GM21576 (cell line): ENCODE measurements at regions not wholly inside any gene's neighbourhood (a gene's known extent, or its start where the extent isn't known, plus 50 kb on each side); places are given as distances from the start of the nearest gene placed in this dataset.
"Not testable (repeated sequence)": the region's sequence is repeated elsewhere in the genome, so short reads cannot be mapped to it uniquely, and the experiment has no call there.

Experiments used
- ATAC-seq: cut with Tn5 transposase; IDR thresholded peaks from one replicate; pipeline ENCODE4 v1.9.1; 2021; ENCODE audit warnings: mild to moderate bottlenecking, moderate library complexity; ENCODE audit not compliant: unreplicated experiment

DNA sequence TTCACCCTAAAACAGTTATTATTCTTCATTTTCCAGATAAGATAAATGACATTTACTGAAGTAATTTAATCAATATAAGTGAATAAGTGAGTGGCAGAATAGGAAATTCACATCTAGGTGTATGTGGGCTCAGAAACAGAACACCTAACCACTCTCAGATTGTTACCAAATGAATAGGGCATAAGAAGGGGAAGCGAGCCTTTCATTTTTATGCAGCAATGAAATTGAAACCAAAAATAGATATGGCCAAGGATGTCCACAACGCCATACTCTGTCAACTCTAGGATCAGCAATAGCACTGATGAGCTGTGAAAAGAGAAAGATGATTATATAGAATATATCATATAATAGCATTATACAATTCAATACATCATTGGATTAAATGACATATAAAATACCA lies 398.1 kb upstream of the API5 start:
- ATAC-seq = no peak

DNA sequence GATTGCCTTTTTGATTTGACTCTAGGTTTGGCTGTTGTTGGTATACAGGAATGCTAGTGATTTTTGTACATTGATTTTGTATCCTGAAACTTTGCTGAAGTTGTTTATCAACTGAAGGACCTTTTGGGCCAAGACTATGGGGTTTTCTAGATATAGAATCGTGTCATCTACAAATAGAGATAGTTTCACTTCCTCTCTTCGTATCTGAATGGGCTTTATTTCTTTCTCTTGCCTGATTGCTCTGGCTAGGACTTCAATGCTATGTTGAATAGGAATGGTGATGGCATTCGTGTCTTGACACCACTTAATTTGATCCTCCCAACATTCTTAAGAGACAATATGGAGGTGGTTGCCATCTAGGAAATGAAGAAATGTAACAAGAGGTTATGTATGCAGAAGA lies 388.1 kb upstream of the API5 start:
- ATAC-seq = no peak

DNA sequence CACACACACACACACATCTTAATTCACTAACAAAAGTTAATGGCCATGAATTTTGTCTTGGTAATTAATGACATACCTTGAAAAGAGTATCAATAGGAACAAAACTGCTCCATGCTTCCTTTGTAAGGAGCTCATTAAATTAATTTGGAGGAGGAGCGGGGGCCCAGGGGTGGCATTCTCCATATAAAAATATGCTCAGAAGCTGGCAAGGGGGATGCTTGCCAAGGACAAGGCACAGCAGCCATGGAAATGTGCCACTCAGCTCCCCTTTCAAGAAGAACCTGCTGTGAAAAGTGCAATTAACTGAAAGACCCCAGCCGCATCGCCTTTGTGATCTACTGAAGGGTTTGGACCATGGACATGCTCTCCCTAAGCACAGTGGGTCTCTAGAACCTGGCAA lies 385.9 kb upstream of the API5 start:
- ATAC-seq = no peak

DNA sequence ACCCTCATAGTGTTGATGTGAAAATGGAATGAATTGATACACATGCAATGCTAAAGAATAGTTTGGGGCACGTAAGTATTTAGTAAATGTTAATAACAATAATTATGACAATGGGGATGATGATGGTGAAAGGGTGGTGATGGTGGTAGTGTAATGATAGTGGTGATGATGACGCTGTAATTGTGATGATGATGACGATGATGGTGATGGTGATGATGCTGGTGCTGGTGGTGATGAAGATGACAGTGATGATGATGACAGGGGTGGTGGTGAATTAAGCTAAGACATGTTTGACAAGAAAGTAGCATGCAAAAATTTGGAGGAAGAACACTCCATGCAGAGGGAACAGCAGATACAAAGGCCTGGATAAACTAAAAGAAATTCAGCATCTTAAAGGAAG lies 364.4 kb upstream of the API5 start:
- ATAC-seq = no peak

DNA sequence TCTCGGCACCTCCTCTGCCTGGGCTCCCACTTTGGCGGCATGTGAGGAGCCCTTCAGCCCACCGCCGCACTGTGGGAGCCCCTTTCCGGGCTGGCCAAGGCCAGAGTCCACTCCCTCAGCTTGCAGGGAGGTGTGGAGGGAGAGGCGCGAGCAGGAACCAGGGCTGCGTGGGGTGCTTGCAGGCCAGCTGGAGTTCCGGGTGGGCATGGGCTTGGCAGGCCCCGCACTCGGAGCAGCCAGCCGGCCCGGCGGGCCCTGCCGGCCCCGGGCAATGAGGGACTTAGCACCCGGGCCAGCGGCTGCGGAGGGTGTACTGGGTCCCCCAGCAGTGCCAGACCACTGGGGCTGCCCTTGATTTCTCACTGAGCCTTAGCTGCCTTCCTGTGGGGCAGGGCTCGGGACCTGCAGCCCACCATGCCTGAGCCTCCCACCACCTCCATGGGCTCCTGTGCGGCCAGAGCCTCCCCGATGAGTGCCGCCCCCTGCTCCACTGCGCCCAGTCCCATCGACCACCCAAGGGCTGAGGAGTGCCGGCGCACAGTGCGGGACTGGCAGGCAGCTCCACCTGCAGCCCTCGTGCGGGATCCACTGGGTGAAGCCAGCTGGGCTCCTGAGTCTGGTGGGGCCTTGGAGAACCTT lies 361.9 kb upstream of the API5 start:
- ATAC-seq = not testable (repeated sequence)

DNA sequence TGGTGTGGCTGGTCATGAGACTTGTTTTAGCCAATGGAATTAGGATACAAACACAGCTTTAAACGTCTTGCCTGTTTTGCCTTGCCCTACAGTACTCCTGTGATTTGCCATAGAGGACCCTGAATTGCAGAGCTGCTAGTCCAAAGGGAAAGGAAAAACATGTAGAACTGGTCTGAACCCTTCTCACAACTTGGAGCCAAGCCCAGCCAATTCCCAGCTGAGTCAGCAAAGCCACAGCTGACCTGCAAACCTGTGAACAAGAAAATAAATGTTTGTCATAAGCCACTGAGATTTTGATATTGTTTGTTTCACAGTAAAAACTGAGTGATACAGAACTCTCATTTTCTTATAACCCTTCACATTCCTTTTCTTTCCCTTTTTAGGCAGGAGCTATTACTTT lies 360.5 kb upstream of the API5 start:
- ATAC-seq = no peak

DNA sequence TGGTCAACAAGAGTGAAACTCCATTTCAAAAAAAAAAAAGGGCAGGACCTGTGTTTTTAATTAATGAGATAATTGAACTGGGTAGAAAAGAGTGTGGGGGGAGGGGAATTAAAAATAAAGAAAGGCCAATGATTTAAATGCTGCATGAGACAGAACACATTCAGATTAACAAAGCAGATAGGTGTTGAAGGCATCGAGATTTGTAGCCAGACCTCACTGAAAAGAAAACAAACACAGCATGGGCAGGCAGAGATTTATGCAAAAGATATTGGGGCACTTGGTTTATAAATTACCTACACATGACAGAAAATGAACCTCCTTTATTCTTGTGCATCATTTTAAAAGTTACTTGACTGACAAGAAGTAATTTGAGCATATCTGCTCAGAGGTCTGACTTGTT lies 354.0 kb upstream of the API5 start:
- ATAC-seq = no peak

DNA sequence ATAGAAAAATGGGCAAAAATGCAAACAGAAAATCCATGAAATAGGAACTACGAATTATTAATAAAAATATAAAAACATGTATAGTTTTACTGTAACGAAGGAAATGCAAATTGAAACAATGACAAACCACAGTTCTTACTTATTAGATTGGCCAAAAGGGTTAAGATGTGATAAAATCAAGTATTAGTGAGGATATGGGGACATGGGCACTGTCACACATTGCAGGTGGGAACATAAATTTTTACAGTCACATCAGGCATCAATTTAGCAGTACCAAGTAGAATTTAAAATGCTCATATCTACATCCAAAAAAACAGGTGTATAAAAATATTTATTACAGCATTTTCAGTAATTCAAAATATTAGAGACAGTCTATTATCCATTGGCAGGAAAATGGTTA lies 353.2 kb upstream of the API5 start:
- no peak for ATAC-seq

DNA sequence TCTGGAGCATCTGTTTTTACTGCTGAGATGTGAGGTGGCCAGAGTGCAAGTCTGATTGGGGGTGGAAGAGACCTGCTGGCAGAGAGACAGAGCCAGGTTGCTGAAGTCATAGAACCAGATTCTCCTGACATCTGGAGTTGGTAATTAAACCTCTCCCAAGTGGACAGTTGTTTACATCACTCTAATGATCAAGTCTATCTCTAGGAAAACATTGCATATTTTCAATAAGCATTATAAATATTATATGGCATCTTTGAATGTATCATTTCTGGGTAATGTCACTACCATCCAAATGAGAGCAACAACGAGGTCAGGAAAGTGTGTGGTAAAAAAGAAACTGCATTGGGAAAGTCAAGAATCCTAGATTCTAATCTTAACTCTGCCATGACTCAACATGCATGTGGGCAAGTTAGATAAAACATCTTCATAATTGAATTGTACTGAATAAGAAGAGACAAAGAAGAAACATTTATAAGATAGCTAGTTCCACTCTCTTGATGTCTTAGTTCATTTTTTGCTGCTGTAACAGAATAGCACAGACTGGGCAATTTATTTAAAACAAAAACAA lies 351.2 kb upstream of the API5 start:
- no peak for ATAC-seq

DNA sequence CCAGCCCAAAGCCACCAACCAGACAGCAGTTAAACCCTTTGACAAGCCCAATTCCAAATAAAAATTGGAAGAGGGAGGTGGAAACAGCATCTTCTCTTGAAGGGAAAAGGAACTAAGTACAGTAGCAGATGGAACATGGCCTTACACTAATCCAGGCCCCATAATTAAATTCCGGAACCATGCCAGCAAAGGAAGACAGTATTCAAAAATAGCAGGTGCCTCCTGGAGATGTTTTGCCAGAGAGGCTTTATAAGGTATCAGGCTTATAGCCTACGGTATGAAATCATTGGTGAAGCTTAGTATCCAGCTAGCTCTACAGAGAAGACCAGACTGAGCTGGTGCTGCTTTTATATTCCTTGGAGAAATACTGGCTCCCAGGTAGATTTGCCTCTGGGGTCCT lies 344.1 kb upstream of the API5 start:
- no peak for ATAC-seq

DNA sequence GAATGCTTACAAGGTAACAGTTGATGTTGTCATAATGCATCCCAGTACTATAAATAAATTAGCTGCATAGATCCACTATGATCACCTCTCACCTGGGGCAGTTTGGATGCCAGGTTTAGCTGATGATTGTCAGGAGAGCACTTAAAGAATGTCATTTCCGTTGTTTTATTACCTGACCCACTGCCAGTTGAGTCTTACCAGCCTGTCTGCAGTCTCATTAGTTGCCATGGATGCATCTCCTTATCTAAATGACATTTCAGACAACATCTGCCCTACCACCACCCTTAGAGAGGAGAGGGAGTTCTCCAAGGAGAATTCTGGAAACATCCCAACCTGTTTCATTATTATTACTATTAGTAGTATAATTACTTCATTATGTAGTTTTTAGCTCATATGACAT lies 339.1 kb upstream of the API5 start:
- no peak for ATAC-seq

DNA sequence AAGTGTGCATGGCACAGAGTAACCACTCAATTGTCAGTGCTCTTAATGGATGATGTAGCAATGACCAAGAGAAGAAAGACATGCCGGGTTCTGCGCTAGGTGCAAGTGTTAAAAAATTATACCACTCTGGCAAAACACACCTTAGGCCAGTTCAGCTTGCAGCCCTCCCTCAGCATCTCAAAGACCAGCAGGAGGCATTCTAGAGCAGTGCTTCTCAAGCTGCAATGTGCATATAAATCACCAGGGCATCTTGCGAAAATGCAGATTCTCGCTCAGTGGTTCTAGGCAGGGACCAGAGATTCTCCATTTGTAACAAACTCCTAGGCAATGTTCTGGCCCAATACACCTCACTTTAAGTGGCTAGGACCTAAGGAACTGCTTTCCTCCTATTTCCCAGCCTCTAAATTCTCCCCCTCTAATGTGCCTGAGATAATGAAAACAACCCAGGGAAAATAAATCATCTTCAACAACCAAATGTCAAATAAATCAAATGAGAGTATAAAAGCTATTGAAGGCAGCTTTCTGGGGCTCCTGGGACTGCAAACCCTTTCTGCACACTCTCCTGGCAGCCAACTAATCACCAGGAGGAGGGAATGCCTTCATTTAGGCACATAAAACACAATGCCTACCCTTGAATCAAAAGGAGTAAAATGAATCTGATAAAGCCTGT lies 337.2 kb upstream of the API5 start:
- no peak for ATAC-seq

DNA sequence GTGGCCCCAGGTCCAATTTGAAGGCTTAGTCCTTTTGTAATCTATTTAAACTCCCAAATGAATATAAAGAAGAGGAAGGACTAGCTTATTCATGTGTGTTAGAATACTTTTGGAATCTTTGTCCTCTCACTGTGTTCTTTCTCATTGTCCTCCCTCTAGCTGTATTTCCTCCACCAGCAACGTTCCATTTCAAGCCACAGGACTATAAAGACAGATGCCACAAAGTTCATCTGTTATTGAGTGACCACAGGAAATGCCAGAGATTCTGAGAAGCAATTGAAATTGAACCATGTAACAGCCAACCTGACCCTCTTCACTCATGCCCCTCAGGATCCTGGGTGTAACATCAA lies 336.6 kb upstream of the API5 start:
- no peak for ATAC-seq

DNA sequence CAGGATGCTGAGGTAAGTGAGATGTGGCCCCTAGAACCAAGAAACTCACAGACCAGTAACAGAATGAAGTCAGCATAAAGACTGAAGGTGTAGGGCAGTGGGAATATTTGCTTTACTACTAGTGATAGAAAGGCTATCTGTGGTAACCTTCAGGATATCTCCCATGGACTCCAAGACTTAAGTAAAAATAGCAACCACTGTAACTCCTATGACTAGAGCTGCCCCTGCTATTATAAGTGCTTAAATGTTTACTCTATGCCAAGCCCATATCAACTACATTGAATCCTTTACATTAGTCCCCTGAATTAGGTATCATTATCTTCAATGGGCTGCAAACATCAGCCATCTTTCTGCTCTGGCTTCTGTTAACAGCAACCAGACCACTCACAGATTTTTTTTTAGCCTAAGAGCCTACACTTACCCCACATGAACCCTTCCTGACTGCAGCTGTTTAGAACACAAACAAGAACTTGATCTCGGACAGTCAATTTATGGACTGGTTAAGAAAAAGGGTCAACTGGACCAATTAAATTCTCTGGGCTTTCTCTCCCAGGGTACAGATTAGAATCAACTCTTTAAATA lies 335.1 kb upstream of the API5 start:
- ATAC-seq = no peak

DNA sequence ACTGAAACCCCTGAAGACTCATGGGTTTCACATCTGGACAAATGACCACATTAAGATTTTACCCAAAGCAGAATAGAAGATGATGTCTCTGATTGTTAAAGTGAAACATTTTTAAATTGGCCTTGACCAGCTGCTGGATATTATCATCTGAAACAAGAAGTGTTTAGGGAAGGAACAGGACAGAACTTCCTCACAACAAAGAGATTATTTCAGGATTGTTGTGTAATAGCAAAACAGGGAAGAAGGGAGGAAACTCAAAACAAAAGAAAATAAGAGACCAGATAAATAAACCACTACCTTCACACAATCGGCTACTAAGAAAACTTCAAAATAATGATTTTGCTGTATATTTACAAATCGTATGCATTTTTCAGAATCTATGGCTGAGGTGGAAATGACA lies 319.2 kb upstream of the API5 start:
- no peak for ATAC-seq

DNA sequence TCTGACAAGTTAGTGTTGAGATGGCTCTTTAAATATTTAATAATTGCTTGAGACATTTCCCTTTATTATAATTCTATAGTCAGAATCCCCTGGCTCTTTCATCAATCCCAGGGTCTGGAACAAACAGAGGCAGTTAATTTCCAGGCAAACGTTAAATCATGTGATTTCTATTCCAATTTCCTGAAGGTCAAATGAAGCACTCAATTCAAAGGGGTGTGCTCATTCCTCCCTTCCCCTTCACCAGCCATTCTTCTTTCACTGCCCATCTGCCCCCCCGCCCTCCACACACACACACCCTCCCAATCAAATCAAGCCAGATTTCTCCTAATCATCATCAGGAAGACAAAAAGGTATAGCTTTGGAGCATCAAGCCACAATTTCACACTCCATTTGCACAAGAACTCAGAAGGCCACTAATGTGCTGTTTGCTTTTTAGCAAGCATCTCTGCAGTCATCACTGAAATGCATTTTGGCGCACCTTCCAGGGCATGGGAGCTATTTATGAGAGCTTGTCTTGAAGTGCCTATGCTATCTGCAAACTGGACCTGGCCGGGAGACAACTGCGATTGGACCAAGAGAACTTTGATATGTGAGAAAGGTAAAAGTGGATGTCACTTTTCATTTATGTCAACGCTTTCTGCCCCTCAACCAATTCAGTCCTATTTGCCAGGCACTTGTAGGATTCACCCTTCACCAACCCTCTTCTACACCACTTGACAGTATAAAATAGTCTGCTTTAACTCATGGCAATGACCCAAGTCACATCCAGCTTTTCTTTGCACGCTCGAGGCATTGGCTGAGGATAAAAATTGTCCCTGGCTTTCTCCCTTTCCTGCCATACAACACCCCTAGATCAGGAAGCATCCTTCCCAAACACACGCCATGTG lies 315.1 kb upstream of the API5 start:
- ATAC-seq = no peak

DNA sequence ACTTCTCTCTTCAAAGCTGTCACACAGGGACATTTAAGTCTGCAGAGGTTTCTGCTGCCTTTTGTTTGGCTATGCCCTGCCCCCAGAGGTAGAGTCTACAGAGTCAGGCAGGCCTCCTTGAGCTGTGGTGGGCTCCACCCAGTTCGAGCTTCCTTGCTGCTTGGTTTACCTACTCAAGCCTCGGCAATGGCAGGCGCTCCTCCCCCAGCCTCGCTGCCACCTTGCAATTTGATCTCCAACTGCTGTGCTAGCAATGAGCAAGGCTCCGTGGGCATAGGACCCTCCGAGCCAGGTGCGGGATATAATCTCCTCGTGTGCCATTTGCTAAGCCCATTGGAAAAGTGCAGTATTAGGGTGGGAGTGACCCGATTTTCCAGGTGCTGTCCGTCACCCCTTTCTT lies 306.9 kb upstream of the API5 start:
- not testable (repeated sequence) for ATAC-seq

DNA sequence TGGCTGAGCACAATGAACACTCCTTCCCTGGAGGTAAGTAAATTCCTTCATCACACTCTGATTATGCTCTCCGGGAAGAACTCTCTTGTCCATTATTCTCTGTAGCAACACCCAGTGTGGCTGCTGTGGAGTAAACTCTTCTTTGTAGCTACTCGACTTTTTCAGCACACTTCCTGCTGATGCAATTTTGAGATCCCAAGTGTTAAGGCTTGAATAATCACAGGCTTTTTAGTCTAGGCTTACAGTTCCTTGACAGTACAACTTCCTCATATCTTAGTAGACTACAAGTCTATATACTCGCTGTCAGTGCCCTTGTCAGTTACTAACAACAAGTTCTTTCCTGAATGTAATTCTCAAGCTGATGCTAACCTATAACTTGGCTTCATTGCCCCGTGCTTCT lies 301.8 kb upstream of the API5 start:
- no peak for ATAC-seq

DNA sequence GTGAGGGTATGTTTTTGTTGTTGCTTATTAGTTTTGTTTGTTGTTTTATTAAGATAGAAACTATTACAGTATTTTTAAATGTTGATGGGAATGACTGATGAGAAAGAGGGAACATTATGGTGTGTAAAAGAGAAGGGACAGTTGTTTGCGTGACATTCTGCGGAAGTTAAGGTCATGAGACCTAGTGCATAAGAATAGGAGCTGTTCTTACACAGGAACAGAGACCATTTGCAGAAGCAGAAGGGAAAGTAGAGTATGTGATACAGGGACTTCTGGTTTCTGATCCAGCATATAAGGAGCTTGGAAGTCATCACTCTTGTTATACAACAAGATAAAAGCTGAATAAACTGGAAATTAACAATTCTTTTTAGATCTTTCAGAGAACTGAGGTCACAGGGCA lies 299.2 kb upstream of the API5 start:
- no peak for ATAC-seq

DNA sequence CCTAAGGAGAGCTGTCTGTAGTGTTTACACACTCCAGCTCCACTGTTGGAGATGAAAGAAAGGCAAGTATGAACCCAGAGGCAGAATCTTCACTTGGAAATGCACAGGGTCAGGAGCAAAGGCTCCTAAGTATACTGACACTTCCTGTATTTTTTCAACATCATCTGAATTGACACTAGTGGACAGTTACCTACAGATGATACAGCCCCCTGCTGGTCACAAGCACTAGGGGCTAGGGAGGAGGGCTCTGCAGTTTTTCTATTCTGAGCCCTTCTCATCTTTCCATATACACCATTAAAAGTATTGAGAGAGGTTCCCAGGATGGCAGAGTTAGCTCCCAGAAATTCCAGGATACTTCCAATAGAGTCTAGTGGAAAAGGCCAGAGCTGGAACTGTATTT lies 290.3 kb upstream of the API5 start:
- ATAC-seq = no peak

DNA sequence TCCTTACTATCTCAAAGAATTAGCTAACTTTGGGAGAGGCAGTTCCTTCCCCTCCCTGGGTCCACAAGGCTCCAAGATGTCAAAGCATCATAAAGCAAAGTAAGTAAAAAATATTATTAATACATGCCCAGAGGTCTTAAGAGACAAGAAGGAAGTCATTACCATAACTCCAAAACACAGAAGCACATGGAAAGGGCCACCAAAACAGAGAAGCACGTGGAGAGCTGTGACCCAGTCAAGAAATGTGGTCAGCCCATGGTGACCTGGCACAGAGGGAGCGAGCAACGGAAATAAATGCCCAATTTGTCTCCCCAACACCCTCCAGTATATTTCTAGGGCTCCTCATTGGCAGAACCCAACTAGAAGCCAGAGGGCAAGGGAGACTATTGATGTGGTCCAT lies 277.5 kb upstream of the API5 start:
- ATAC-seq = no peak

DNA sequence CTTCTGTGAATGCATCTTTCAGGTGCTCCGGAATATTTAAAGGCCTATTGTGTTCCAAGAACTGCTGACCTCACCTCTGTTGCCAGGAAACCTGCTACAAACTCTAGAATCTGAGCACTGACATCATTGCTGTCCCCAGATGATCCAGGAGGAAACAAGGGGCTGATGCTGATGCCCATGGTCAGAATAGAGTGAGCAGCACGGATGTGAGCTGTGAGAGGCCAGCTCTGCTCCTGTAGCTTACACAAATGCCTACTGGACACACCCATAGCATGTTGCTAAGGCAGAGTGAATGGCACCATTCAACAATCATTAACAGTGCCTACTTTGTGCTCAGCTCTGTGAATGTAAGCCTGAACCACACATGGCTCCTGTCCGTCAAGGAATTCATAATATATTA lies 276.7 kb upstream of the API5 start:
- ATAC-seq = no peak
